ENCODE measurements at regions not wholly inside any gene's neighbourhood (a gene's known extent, or its start where the extent isn't known, plus 50 kb on each side); places are given as distances from the start of the nearest gene placed in this dataset.

DNA sequence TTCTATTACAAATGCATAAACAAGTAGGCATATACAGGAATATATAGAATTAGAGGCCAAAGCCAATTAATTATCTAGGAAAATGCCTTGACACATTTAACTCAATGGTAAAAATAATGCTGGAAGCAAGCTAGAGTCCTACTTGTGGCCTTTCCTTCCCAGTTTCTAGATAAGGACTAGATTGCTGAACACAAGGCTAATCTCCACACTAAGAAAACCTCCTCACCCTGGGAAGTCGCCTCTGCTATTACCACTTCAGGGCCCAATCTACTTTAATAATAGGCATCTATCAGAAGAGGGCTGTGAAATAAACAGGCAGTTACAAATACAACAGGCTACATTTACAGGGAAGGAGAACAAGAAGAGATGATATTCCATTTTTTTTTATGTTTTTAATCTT lies 80.5 kb upstream of the PRICKLE2 start:
- DNase-seq: no peak

DNA sequence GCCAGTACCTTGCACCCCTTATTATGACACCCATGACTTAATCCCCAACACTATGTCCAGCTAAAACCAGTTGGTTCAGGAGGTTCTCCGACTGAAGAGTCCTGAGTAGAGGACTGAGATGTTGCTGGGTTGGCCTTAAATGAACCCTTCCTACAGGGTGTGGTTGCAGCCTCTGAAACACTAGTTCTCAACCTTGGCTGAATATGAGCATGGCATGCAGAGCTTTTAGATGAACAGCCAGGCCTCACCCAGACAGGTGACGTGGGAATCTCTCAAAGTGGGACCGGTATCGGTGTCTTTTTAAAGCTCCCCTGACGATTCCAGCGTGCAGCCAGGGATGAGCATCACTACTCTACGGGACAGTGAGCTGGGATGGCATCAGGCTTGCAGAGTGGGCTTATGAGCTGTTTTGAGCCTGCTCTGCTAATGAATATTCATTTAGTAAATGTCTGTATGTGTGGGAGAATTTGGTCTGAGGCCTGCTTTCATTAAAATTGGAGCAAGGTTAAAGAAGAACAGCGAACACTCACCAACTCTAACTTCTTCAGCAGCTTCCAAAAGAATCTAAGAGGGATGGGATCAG lies 79.7 kb upstream of the PRICKLE2 start:
- DNase-seq: no peak

DNA sequence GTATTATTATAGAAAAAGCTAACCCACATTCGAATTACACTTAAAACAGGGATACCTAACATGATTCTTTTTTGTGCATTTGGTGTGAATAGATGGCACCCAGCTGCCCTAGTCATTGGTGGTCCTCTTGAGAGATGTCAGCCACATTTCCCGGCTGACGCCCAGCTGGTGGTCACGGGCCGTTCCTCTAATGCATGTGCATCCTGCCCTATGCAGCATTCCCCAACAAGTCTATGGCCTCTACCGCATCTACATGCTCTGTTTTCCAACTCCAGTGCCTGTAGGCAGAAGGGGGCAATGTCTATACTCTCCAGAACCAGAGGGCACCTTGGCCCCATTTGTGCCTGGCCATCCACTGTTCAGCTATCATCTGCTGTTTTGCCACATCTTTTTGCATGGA lies 78.6 kb upstream of the PRICKLE2 start:
- no peak for DNase-seq

DNA sequence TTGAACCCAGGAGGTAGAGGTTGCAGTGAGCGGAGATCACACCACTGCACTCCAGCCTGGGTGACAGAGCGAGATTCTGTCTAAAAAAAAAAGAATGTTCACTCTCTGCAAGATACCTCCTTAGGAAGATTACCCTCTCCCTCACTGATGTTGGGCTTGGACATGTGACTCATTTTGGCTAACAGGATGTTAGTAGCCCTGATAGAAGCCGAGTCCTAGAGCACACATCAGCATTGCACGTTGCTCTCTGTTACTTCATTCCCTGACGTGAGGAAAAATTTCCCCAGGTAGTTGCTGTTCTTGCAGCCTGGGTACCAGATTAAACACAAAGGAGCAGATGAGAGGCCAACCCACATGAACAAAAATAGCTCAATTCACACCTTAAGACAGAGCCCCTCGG lies 78.1 kb upstream of the PRICKLE2 start:
- no peak for DNase-seq

DNA sequence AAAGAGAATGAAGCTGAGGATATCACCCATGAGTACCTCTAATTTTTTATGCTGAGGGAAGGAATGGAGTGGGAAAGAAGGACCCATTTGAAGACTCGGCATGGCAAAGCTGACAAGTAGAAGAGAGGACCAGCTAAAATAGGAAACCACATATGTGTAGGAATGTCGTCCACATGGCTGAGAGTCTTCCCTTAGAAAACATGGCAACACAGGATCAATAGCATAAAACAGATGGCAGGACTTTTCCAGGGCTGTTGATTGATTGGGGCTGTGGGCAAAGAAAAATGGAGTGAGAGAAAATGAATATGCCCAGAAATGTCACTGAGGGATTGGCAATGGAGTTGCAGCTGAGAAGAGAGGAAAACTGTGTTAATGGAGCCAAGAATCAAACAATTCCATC lies 76.2 kb upstream of the PRICKLE2 start:
- no peak for DNase-seq

DNA sequence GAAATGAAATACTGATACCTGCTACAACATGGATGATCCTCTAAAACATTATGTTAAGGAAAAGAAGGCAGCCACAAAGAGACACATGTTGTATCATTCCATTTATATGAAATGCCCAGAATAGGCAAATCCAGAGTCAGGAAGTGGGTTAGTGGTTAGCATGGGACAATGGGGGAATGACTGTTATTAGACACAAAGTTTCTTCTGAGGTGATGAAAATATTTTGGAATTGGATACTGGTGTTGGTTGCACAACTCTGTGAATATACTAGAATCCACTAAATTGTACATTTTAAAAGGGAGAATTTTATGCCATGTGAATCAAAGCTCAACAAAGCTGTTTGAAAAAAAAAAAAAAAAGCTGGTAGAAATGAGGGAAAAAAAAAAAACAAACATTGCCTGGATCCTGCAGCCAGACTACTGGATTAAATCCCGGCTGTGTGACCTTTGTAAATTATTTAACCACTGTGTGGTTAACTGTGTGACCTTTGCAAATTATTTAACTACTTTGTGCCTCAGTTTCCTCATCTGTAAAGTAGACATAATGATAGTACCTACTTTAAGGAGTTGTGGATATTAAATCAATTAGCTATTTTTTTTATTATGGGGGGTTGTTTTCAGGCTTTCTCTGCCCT lies 75.6 kb upstream of the PRICKLE2 start:
- no peak for DNase-seq

DNA sequence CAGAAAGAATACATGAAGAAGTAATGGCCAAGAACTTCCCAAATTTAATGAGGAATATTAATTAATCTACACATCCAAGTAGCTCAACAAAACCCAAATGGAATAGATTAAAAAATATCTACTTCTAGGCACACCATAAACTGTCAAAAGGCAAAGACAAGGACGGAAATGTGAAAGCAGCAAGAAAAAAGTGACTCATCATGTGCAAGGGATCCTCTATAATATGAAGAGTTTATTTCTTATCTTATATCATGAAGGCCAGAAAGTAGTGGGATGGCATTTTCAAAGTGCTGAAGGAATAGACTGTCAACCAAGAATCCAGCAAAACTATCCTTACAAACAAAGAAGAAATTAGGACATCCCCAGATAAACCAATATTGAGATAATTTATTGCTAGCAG lies 73.9 kb upstream of the PRICKLE2 start:
- no peak for DNase-seq

DNA sequence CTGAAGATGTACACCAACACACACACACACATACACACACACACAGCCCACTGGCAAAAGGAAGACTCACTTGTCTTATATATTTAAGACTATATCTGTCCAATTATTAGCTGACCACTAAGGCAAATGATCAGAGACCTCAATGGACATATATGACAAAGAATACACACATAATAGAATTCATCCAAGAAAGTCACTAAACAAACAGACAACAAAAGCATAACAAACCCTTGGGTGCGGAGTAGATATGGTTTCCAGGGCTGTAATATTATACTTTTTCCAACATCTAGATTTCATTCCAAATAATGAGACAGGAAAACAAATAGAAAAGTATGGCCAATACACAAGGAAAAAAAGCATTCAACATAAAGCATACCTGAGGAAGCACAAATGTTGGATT lies 72.3 kb upstream of the PRICKLE2 start:
- DNase-seq: no peak

DNA sequence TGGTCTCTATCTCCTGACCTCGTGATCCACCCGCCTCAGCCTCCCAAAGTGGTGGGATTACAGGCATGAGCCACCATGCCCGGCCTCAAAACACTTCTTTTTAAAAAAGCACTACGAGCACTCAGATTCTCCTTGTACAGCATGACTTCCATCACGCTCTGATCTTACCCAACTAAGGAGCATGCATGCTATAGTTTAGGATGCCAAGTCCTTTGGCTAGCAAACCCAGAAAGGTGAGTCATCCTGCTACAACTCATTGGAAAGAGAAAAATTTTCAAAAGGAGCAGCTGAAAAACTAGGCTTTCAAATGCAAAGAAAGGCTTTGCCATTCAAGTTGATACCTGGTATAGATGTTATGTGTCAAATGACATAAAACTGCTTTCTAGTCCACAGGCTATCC lies 70.3 kb upstream of the PRICKLE2 start:
- DNase-seq: no peak

DNA sequence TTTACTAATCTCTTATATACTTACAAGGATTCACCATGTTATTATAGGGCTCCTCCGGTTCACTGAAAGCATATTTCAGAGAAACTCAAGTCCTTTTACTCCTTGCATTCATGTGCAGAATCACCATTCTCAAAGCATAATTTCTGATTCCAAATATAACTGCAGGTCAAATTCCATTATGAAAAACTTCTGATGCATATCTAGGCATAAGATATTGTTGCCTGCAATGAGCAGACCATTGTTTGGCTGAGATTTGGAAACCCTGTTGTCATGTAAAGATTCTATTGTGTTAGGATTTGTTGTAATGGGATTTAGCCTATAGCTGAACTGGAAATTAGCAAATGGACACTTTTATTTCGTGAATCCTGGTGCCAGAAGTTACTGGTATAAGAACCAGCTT lies 69.5 kb upstream of the PRICKLE2 start:
- DNase-seq: no peak

DNA sequence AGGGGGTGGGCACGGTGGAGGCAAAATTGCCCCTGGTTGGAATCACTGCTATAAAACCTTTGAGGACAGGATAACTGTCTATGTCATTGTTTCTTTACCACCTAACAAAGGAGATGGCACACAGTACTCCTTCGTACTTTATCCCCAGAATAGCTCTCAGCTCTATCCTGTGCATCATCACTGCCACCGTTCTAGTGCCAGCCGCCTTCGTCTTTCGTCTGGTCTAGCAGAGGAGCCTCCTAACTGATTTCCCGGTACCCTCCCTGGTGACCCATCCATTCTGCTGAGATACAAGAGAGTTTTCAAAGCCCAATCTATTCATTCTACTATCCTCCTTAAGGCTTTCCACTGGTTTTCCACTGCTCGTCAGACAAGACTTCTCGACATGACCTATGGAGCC lies 67.9 kb upstream of the PRICKLE2 start:
- DNase-seq: no peak

DNA sequence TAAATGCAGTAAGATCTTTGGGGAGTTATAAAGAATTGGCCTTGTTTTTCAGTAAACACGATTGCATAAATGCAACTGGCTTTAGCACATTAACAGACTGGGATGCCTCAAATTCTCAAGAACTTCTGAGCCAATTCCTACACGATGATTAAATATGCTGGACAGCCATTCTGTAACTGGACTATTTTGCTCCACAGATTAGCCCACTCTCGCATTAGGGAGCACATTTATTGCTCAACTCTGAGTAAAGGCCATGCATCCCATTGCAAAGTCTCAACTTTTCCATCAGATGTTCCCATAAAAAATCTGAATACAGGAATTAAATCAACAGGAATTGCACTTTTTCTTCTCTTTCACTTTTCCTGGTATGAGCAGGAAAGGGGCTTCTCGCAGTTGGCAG lies 66.7 kb upstream of the PRICKLE2 start:
- DNase-seq: no peak

DNA sequence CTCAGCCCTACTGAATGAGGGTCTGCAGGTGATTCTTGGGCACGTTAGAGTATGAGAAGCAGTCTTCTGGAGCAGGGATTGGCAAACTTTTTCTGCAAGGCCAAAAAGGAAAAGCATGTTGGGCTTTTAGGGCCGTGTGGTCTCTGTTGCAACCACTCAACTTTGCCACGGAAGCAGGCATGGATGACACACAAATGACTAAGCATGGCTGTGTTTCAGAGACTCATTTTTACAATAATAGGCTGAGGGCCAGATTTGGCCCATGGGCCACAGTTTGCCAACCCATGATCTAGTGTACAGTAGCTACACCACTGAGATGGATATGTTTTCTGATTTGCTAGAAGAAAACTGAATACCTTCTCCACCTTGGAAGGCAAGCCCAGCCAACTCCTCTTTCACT lies 66.1 kb upstream of the PRICKLE2 start:
- no peak for DNase-seq

DNA sequence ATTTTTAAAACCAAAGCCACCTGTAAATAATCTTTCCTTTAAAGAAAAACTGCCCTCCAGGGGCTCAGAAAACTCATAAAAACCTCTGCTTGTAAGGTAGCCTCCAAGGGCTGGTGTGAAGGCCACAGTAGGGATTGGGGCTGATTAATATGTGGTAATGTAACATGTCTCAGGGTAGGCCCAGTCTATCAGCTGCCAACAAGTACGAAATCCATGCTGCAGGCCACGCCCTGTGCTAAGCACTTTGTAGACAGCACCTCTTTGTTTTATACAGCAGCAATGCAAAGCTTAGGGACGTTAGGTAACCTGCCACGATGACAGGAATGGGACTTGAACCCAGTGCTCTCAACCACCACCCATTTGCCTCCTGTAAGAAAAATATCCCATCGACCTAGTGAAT lies 65.6 kb upstream of the PRICKLE2 start:
- no peak for DNase-seq

DNA sequence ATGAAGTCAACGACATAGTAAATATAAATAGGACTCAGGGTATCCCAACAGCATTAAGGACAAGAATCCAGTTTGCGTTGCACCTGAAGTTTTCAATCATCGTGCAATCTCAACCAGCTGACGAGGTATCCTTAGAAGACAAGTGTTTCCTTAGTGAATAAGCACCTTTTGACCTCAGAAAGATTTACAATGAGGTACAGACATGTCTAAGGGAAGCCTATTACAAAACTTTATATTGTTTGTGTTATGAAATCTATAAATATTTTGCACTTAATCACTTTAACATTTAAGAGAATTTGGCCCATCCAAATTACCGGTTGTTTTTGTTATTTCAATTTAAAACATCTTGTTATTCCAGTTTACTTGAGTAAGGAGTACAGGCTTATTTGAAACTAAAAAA lies 64.9 kb upstream of the PRICKLE2 start:
- no peak for DNase-seq

DNA sequence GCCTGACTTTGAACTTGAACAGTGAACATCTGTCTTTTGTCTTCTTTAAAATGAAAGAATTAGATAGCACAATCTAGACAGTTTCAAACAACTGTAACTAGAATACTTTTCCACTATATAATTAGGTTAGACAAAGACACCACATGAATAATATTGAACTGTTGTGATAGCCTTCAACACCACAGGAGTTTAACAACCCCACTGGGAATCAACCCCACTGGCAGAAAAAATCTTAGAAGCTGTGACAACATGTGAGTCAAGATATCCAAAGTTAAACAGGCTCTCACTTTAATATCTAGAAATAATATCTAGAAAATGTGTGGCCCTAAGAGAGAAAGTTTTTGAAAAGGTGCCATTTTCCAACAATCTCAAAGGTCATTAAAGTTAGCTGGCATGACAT lies 64.4 kb upstream of the PRICKLE2 start:
- DNase-seq: no peak

DNA sequence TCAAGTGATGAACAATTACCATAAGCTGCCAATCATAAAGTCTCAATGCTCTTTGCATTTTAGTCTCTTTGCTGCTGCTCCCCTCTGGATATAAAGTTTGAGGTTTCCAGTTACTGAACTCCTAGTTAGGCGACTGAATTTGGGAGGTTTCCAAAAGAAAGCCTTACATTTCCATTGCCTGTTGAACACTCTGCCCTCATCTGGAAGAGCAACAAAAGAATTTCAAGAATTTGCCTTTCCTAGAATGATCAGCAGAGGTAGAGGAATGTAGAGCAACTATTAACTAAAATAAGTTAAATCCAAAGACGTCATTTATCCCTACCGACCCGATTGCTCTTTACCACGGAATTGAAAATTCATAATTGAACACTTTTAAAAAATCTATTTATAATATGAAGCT lies 53.4 kb upstream of the PRICKLE2 start:
- DNase-seq: no peak

DNA sequence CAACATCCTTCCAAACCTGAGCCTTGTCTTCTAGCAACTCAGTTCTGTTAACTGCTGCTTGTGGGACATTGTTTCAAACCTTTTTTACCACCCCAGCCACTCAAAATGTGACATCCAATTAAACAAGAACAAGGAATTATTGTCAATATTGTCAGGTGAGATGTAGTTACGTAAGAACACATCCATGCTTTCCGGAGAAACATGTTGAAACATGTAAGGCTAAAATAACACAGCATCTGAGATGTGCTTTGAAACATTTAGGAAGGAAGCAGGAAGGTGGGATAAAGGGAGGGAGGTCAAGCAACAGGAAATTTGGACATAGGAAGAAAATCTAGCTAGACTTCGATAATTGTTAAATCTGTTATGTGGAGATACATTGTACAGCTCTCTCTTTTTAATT lies 50.9 kb upstream of the PRICKLE2 start:
- no peak for DNase-seq
